Fibroblast of pulmonary artery (primary cell): ENCODE measurements at regions not wholly inside any gene's neighbourhood (a gene's known extent, or its start where the extent isn't known, plus 50 kb on each side); places are given as distances from the start of the nearest gene placed in this dataset.
"Not testable (repeated sequence)": the region's sequence is repeated elsewhere in the genome, so short reads cannot be mapped to it uniquely, and the experiment has no call there.

ENCODE experiments used
- DNase-seq: peaks from one replicate; pipeline ENCODE4 v3.0.0-alpha.2; 2010; ENCODE audit warnings: low read depth
- H3K4me3 ChIP-seq: replicated peaks from 2 replicates; pipeline ENCODE4 v1.5.1; 2011; ENCODE audit warnings: low read depth, mild to moderate bottlenecking, control low read depth, low read length, moderate library complexity
- CTCF ChIP-seq: IDR thresholded peaks from 2 replicates; pipeline ENCODE4 v1.5.1; 2011; ENCODE audit warnings: mild to moderate bottlenecking, control low read depth, low read length, inconsistent platforms; ENCODE audit errors: missing control alignments

- no peak for DNase-seq
- no peak overlapping the region for H3K4me3 ChIP-seq
Measured at GRCh38 chr9:124135813-124136365, 121.9 kb upstream of the NEK6 start.

GRCh38 chr9:124137009-124137943 is 120.5 kb upstream of the NEK6 start:
- peak; percentile 34 for DNase-seq
- H3K4me3 ChIP-seq, result no peak overlapping the region
- no peak for TF ChIP-seq CTCF

More at GRCh38 chr9:124135813-124136365, 121.9 kb upstream of the NEK6 start:
- TF ChIP-seq CTCF, result no peak

GRCh38 chr9:124137944-124138335 is 119.8 kb upstream of the NEK6 start:
- no peak overlapping the region for H3K4me3 ChIP-seq
- no peak for TF ChIP-seq CTCF
- DNase-seq, result no peak

- peak; percentile 80 for DNase-seq
- H3K4me3 ChIP-seq, result no peak overlapping the region
- TF ChIP-seq CTCF, result no peak
Measured at GRCh38 chr9:124139001-124139400, 118.7 kb upstream of the NEK6 start.

GRCh38 chr9:124140941-124141568 is 116.7 kb upstream of the NEK6 start:
- TF ChIP-seq CTCF, result no peak
- no peak overlapping the region for H3K4me3 ChIP-seq
- DNase-seq, result no peak

- DNase-seq, result peak; percentile 86
- H3K4me3 ChIP-seq, result not testable (repeated sequence)
Measured at GRCh38 chr9:124144561-124145123, 113.1 kb upstream of the NEK6 start.

GRCh38 chr9:124146031-124146561 is 111.7 kb upstream of the NEK6 start:
- peak; percentile 34 for DNase-seq
- H3K4me3 ChIP-seq, result no peak overlapping the region

More at GRCh38 chr9:124146031-124146561, 111.7 kb upstream of the NEK6 start:
- no peak for TF ChIP-seq CTCF
